Neuron (in vitro differentiated cells): ENCODE measurements at regions not wholly inside any gene's neighbourhood (a gene's known extent, or its start where the extent isn't known, plus 50 kb on each side); places are given as distances from the start of the nearest gene placed in this dataset.
"Not testable (repeated sequence)": the region's sequence is repeated elsewhere in the genome, so short reads cannot be mapped to it uniquely, and the experiment has no call there.

Source experiments
- H2AFZ ChIP-seq: one replicate; pipeline ENCODE4 v1.6.1; 2013; ENCODE audit warnings: low read depth, mild to moderate bottlenecking, inconsistent platforms, low read length, moderate library complexity
- H3K27me3 ChIP-seq: one replicate; pipeline ENCODE4 v1.6.1; 2013; ENCODE audit warnings: low read length; ENCODE audit not compliant: insufficient read depth
- H3K36me3 ChIP-seq: one replicate; pipeline ENCODE4 v1.6.1; 2013; ENCODE audit warnings: low read length; ENCODE audit not compliant: insufficient read depth
- H3K4me1 ChIP-seq: one replicate; pipeline ENCODE4 v1.6.1; 2013; ENCODE audit warnings: low read length; ENCODE audit not compliant: insufficient read depth
- H3K4me3 ChIP-seq: 2 replicates; pipeline ENCODE4 v1.5.1; 2013; ENCODE audit warnings: mild to moderate bottlenecking, low read length, moderate library complexity
- H3K9me3 ChIP-seq: one replicate; pipeline ENCODE4 v1.6.1; 2013; ENCODE audit warnings: low read length

GRCh38 chr6:28606424-28607391 is 81.0 kb downstream of the GPX5 start:
- H3K9me3 ChIP-seq = no peaks in the 10 kb centered on the region
- peak overlapping the region; percentile 91 for H2AFZ ChIP-seq
- peak overlapping the region; percentile 65 for H3K4me3 ChIP-seq
- no peaks in the 10 kb centered on the region for H3K36me3 ChIP-seq
- H3K27me3 ChIP-seq = no peaks in the 10 kb centered on the region
- peaks cover 14% of the 10 kb centered on the region for H3K4me1 ChIP-seq

- Histone ChIP-seq H3K36me3 (no peaks in the 10 kb centered on the region), H2AFZ (no peak overlapping the region), H3K4me1 (peaks cover 14% of the 10 kb centered on the region), H3K4me3 (no peak overlapping the region), H3K27me3 (no peaks in the 10 kb centered on the region), H3K9me3 (no peaks in the 10 kb centered on the region)
Measured at GRCh38 chr6:28607990-28608389, 82.3 kb downstream of the GPX5 start.

- Histone ChIP-seq H3K36me3 (no peaks in the 10 kb centered on the region), H3K4me3 (no peak overlapping the region), H3K9me3 (no peaks in the 10 kb centered on the region), H2AFZ (no peak overlapping the region), H3K27me3 (no peaks in the 10 kb centered on the region), H3K4me1 (peaks cover 11% of the 10 kb centered on the region)
Measured at GRCh38 chr6:28609672-28610071, 84.0 kb downstream of the GPX5 start.

- Histone ChIP-seq H3K4me1 (peaks cover 3% of the 10 kb centered on the region), H3K4me3 (no peak overlapping the region), H3K36me3 (no peaks in the 10 kb centered on the region), H2AFZ (no peak overlapping the region), H3K27me3 (no peaks in the 10 kb centered on the region), H3K9me3 (no peaks in the 10 kb centered on the region)
Measured at GRCh38 chr6:28615616-28615954, 89.9 kb downstream of the GPX5 start.

- peaks cover 3% of the 10 kb centered on the region for H3K4me1 ChIP-seq
- H3K36me3 ChIP-seq = no peaks in the 10 kb centered on the region
- H3K4me3 ChIP-seq = no peak overlapping the region
- no peak overlapping the region for H2AFZ ChIP-seq
- H3K9me3 ChIP-seq = no peaks in the 10 kb centered on the region
- H3K27me3 ChIP-seq = no peaks in the 10 kb centered on the region
Measured at GRCh38 chr6:28615955-28616747, 90.5 kb downstream of the GPX5 start.

GRCh38 chr6:28618898-28619555 is 93.3 kb downstream of the GPX5 start:
- Histone ChIP-seq H3K36me3 (no peaks in the 10 kb centered on the region), H2AFZ (no peak overlapping the region), H3K27me3 (no peaks in the 10 kb centered on the region), H3K4me3 (no peak overlapping the region), H3K9me3 (no peaks in the 10 kb centered on the region), H3K4me1 (peaks cover 3% of the 10 kb centered on the region)

GRCh38 chr6:28621268-28621667 is 95.6 kb downstream of the GPX5 start:
- peak overlapping the region; percentile 16 for H3K4me3 ChIP-seq
- H2AFZ ChIP-seq, H3K36me3 ChIP-seq, H3K27me3 ChIP-seq, H3K4me1 ChIP-seq, H3K9me3 ChIP-seq: not testable (repeated sequence)

GRCh38 chr6:28623242-28623641 is 97.6 kb downstream of the GPX5 start:
- H3K27me3 ChIP-seq, H3K36me3 ChIP-seq, H2AFZ ChIP-seq, H3K9me3 ChIP-seq, H3K4me1 ChIP-seq, H3K4me3 ChIP-seq: not testable (repeated sequence)

GRCh38 chr6:28626386-28626785 is 100.7 kb downstream of the GPX5 start:
- H2AFZ ChIP-seq, H3K4me1 ChIP-seq, H3K9me3 ChIP-seq, H3K4me3 ChIP-seq, H3K36me3 ChIP-seq, H3K27me3 ChIP-seq: not testable (repeated sequence)

- H3K9me3 ChIP-seq = peaks cover 2% of the 10 kb centered on the region
- H3K36me3 ChIP-seq = no peaks in the 10 kb centered on the region
- peaks cover 31% of the 10 kb centered on the region for H3K27me3 ChIP-seq
- H3K4me1 ChIP-seq = peaks cover 13% of the 10 kb centered on the region
- H3K4me3 ChIP-seq = no peak overlapping the region
- no peak overlapping the region for H2AFZ ChIP-seq
Measured at GRCh38 chr6:28632326-28632851, 106.7 kb downstream of the GPX5 start.

- peaks cover 3% of the 10 kb centered on the region for H3K9me3 ChIP-seq
- H3K4me1 ChIP-seq = peaks cover 13% of the 10 kb centered on the region
- peaks cover 34% of the 10 kb centered on the region for H3K27me3 ChIP-seq
- H2AFZ ChIP-seq = no peak overlapping the region
- no peaks in the 10 kb centered on the region for H3K36me3 ChIP-seq
- H3K4me3 ChIP-seq = no peak overlapping the region
Measured at GRCh38 chr6:28633445-28634215, 107.9 kb downstream of the GPX5 start.

- no peaks in the 10 kb centered on the region for H3K36me3 ChIP-seq
- peaks cover 5% of the 10 kb centered on the region for H3K9me3 ChIP-seq
- H3K4me1 ChIP-seq = peaks cover 13% of the 10 kb centered on the region
- peak overlapping the region; percentile 49 for H3K4me3 ChIP-seq
- peak overlapping the region; percentile 89 for H2AFZ ChIP-seq
- H3K27me3 ChIP-seq = peaks cover 34% of the 10 kb centered on the region
Measured at GRCh38 chr6:28634411-28634760, 108.7 kb downstream of the GPX5 start.
